ENCODE measurements at regions not wholly inside any gene's neighbourhood (a gene's known extent, or its start where the extent isn't known, plus 50 kb on each side); places are given as distances from the start of the nearest gene placed in this dataset.
A peak's percentile ranks its signal among the peaks of the same experiment; 100 is the strongest.

DNA sequence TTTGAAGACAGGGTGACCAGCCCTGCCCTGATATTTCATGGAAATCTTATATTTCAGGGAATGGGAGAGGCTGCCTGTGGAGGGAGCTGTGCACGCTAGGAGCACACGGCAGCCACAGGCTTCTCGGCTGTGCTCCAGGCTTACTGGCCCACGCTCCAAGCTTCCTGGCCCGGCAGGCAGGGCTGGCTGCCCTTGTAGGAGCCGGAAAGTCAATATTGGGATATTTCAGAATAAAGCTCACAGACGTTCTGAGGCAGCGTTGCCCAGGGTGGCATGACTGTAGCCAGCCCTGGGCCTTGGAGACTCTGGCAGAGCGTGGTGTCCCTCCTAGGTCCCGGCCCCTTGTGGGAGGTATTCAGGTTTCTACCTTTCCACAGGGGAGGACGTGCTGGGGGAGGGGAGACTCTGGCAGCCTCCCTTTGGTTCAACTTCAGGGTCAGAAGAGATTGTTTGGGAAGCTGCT, 95.6 kb downstream of the NPIPB11 start (continued):
- no peak for TF ChIP-seq ZNF510 (CRISPR knock-in tag; IDR thresholded peaks at IDR 0.05; ENCODE audit: low read depth)
- TF ChIP-seq, protein P1, sequence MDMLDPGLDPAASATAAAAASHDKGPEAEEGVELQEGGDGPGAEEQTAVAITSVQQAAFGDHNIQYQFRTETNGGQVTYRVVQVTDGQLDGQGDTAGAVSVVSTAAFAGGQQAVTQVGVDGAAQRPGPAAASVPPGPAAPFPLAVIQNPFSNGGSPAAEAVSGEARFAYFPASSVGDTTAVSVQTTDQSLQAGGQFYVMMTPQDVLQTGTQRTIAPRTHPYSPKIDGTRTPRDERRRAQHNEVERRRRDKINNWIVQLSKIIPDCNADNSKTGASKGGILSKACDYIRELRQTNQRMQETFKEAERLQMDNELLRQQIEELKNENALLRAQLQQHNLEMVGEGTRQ (IDR thresholded peaks at IDR 0.05; ENCODE audit: low read depth, low read length) = no peak
- TF ChIP-seq, protein P1 (CRISPR knock-in tag; IDR thresholded peaks at IDR 0.05; ENCODE audit: borderline replicate concordance) = no peak
- TF ChIP-seq, protein P2, sequence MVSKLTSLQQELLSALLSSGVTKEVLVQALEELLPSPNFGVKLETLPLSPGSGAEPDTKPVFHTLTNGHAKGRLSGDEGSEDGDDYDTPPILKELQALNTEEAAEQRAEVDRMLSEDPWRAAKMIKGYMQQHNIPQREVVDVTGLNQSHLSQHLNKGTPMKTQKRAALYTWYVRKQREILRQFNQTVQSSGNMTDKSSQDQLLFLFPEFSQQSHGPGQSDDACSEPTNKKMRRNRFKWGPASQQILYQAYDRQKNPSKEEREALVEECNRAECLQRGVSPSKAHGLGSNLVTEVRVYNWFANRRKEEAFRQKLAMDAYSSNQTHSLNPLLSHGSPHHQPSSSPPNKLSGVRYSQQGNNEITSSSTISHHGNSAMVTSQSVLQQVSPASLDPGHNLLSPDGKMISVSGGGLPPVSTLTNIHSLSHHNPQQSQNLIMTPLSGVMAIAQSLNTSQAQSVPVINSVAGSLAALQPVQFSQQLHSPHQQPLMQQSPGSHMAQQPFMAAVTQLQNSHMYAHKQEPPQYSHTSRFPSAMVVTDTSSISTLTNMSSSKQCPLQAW (CRISPR knock-in tag; IDR thresholded peaks at IDR 0.05) = peak; percentile 49; the same call in 1 of the 2 replicates
- no peak for TF ChIP-seq POLR2G (IDR thresholded peaks at IDR 0.05; ENCODE audit: low read depth, low read length)
- no peak for TF ChIP-seq ZNF207 (IDR thresholded peaks at IDR 0.05; ENCODE audit: borderline replicate concordance)
- TF ChIP-seq, protein P3, sequence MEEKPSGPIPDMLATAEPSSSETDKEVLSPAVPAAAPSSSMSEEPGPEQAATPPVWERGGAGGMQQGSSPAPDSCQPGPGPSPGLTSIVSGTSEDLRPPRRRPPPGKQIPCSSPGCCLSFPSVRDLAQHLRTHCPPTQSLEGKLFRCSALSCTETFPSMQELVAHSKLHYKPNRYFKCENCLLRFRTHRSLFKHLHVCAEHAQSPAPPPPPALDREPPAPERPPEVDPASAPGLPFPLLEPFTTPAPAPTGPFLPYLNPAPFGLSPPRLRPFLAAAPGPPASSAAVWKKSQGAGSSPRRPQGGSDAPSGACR (CRISPR knock-in tag; IDR thresholded peaks at IDR 0.05) = no peak
- no peak for TF ChIP-seq ZNF24 (IDR thresholded peaks at IDR 0.05)
- TF ChIP-seq BHLHE40 (IDR thresholded peaks at IDR 0.05; ENCODE audit: low read length) = no peak
- peak; percentile 53 for TF ChIP-seq FOXA3 (CRISPR knock-in tag; IDR thresholded peaks at IDR 0.05)
- TF ChIP-seq ZNF883 (CRISPR knock-in tag; IDR thresholded peaks at IDR 0.05; ENCODE audit: not compliant biosample characterization) = peak; percentile 28
- no peak for TF ChIP-seq ZSCAN20 (CRISPR knock-in tag; IDR thresholded peaks at IDR 0.05; ENCODE audit: borderline replicate concordance)
- 0 out of 2 replicates have a peak, but pooled peaks have one; percentile 49 for TF ChIP-seq ZSCAN25 (CRISPR knock-in tag; IDR thresholded peaks at IDR 0.05)
- TF ChIP-seq, protein P4, sequence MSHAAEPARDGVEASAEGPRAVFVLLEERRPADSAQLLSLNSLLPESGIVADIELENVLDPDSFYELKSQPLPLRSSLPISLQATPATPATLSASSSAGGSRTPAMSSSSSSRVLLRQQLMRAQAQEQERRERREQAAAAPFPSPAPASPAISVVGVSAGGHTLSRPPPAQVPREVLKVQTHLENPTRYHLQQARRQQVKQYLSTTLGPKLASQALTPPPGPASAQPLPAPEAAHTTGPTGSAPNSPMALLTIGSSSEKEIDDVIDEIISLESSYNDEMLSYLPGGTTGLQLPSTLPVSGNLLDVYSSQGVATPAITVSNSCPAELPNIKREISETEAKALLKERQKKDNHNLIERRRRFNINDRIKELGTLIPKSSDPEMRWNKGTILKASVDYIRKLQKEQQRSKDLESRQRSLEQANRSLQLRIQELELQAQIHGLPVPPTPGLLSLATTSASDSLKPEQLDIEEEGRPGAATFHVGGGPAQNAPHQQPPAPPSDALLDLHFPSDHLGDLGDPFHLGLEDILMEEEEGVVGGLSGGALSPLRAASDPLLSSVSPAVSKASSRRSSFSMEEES (CRISPR knock-in tag; IDR thresholded peaks at IDR 0.05) = no peak
- TF ChIP-seq DMAP1 (CRISPR knock-in tag; IDR thresholded peaks at IDR 0.05) = no peak
- TF ChIP-seq, protein P5, sequence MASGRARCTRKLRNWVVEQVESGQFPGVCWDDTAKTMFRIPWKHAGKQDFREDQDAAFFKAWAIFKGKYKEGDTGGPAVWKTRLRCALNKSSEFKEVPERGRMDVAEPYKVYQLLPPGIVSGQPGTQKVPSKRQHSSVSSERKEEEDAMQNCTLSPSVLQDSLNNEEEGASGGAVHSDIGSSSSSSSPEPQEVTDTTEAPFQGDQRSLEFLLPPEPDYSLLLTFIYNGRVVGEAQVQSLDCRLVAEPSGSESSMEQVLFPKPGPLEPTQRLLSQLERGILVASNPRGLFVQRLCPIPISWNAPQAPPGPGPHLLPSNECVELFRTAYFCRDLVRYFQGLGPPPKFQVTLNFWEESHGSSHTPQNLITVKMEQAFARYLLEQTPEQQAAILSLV (CRISPR knock-in tag; IDR thresholded peaks at IDR 0.05; ENCODE audit: borderline replicate concordance) = no peak
- TF ChIP-seq, protein P6, sequence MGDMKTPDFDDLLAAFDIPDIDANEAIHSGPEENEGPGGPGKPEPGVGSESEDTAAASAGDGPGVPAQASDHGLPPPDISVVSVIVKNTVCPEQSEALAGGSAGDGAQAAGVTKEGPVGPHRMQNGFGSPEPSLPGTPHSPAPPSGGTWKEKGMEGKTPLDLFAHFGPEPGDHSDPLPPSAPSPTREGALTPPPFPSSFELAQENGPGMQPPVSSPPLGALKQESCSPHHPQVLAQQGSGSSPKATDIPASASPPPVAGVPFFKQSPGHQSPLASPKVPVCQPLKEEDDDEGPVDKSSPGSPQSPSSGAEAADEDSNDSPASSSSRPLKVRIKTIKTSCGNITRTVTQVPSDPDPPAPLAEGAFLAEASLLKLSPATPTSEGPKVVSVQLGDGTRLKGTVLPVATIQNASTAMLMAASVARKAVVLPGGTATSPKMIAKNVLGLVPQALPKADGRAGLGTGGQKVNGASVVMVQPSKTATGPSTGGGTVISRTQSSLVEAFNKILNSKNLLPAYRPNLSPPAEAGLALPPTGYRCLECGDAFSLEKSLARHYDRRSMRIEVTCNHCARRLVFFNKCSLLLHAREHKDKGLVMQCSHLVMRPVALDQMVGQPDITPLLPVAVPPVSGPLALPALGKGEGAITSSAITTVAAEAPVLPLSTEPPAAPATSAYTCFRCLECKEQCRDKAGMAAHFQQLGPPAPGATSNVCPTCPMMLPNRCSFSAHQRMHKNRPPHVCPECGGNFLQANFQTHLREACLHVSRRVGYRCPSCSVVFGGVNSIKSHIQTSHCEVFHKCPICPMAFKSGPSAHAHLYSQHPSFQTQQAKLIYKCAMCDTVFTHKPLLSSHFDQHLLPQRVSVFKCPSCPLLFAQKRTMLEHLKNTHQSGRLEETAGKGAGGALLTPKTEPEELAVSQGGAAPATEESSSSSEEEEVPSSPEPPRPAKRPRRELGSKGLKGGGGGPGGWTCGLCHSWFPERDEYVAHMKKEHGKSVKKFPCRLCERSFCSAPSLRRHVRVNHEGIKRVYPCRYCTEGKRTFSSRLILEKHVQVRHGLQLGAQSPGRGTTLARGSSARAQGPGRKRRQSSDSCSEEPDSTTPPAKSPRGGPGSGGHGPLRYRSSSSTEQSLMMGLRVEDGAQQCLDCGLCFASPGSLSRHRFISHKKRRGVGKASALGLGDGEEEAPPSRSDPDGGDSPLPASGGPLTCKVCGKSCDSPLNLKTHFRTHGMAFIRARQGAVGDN (CRISPR knock-in tag; IDR thresholded peaks at IDR 0.05) = peak; percentile 63
- no peak for TF ChIP-seq ZBTB1 (CRISPR knock-in tag; IDR thresholded peaks at IDR 0.05; ENCODE audit: borderline replicate concordance)
- no peak for TF ChIP-seq ZNF329 (CRISPR knock-in tag; IDR thresholded peaks at IDR 0.05; ENCODE audit: low read depth)
- no peak for TF ChIP-seq MXI1 (IDR thresholded peaks at IDR 0.05; ENCODE audit: borderline replicate concordance, low read depth, low read length)

All from HepG2 (cell line).